ENCODE measurements at regions not wholly inside any gene's neighbourhood (a gene's known extent, or its start where the extent isn't known, plus 50 kb on each side); places are given as distances from the start of the nearest gene placed in this dataset.

DNA sequence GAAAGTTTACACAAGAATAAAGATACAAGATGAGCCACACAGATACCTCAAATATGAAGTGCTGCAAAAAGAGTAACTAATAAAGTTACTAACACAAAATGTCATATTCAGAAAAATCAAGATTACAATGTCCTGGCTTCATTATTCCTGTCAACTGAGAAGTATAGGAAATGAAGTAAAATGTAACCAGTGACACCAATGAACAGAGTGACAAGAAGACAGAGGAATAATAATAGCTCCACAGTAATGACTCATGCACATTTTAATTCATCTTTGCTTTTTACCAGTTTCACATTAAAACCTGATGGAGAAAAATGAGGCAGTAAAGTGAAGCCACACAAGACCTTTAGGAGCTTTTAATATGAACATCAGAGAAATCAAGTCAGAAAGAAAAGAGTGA is 214.1 kb downstream of the ZBBX start:
- no peak overlapping the region for H3K4me2 ChIP-seq (ENCODE audit: insufficient read depth, low read length)
- no peaks in the 10 kb centered on the region for H3K27me3 ChIP-seq (ENCODE audit: control insufficient read depth in 2 of 2, insufficient read depth in 2 of 2, low read length in 2 of 2)
- H3K4me3 ChIP-seq: no peak overlapping the region
- H3K27ac ChIP-seq (ENCODE audit: extremely low read depth, low read depth, low read length): no peak overlapping the region
- no peak overlapping the region for H3K9ac ChIP-seq (ENCODE audit: insufficient read depth in 1 of 2, low read depth in 2 of 2, low read length in 2 of 2)
- POLR2A ChIA-PET: no interaction called here
- intact Hi-C loops (cut with micrococcal nuclease): no loop called here
- no peaks in the 10 kb centered on the region for H3K4me1 ChIP-seq (replicated peaks in 1 of 2; ENCODE audit: control insufficient read depth in 2 of 2, insufficient read depth in 2 of 2, low read length in 2 of 2)
- H4K20me1 ChIP-seq (replicated peaks; ENCODE audit: control insufficient read depth, insufficient read depth, low read length): no peaks in the 10 kb centered on the region
- CTCF ChIA-PET (ENCODE audit: low intra/inter-chr PET ratio): no interaction called here
- no peaks in the 10 kb centered on the region for H3K9me3 ChIP-seq (replicated peaks; ENCODE audit: control insufficient read depth, insufficient read depth, low read depth, low read length)
- FAIRE-seq: no peak
- no peak for DNase-seq (ENCODE audit: extremely low read depth in 1 of 4, low spot score in 3 of 4)
- TF ChIP-seq BCOR (IDR thresholded peaks at IDR 0.05): no peak
- TF ChIP-seq HDAC2 (IDR thresholded peaks at IDR 0.05): no peak
- no peak for TF ChIP-seq TCF7 (IDR thresholded peaks at IDR 0.05; ENCODE audit: borderline replicate concordance)
- TF ChIP-seq, protein P1, sequence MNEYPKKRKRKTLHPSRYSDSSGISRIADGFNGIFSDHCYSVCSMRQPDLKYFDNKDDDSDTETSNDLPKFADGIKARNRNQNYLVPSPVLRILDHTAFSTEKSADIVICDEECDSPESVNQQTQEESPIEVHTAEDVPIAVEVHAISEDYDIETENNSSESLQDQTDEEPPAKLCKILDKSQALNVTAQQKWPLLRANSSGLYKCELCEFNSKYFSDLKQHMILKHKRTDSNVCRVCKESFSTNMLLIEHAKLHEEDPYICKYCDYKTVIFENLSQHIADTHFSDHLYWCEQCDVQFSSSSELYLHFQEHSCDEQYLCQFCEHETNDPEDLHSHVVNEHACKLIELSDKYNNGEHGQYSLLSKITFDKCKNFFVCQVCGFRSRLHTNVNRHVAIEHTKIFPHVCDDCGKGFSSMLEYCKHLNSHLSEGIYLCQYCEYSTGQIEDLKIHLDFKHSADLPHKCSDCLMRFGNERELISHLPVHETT (CRISPR knock-in tag; conservative IDR thresholded peaks at IDR 0.05 in 1 of 2, IDR thresholded peaks at IDR 0.05 in 1 of 2): no peak
- no peak for TF ChIP-seq SUPT5H (IDR thresholded peaks at IDR 0.05)
- no peak for TF ChIP-seq SMAD1 (IDR thresholded peaks at IDR 0.05; ENCODE audit: low read depth, low read length, partially characterized antibody)
- TF ChIP-seq ZSCAN32 (CRISPR knock-in tag; IDR thresholded peaks at IDR 0.05): no peak
- H3K36me3 ChIP-seq (ENCODE audit: control insufficient read depth, insufficient read depth, low read length): no peaks in the 10 kb centered on the region
- no peaks in the 10 kb centered on the region for H3K79me2 ChIP-seq (ENCODE audit: control insufficient read depth, insufficient read depth, low read length)
- no peaks in the 10 kb centered on the region for H3K9me1 ChIP-seq (ENCODE audit: control insufficient read depth, insufficient read depth, low read length)
- in situ Hi-C loops (cut with MboI): no loop called here
- ATAC-seq: no peak
- H2AFZ ChIP-seq (ENCODE audit: low read depth, low read length): no peak overlapping the region
- BruUV-seq (replicated peaks): no TSS peak

DNA sequence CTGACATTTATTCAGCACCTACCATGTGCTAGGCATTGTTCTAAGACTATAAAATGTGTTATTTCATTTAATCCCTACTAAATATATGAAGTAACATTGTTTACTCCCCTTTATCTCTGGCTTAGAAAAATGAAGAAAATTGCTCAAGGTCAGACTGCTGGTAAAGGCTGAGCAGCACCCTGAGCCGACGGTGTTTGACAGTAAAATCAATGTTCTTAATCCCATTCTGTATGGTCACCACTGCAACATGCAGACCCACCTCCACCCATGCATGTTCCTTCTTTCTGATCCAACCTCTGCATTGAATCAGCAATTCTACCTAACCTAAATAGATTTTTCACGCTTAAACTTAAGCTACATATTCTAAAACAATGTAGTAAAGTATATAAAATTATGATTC is 216.5 kb downstream of the ZBBX start:
- ChIA-PET POLR2A (no interaction called here), CTCF (ENCODE audit: low intra/inter-chr PET ratio) (no interaction called here)
- Histone ChIP-seq H3K36me3 (ENCODE audit: control insufficient read depth, insufficient read depth, low read length) (no peaks in the 10 kb centered on the region), H3K9ac (ENCODE audit: insufficient read depth in 1 of 2, low read depth in 2 of 2, low read length in 2 of 2) (no peak overlapping the region), H3K27ac (ENCODE audit: extremely low read depth, low read depth, low read length) (no peak overlapping the region), H3K4me2 (ENCODE audit: insufficient read depth, low read length) (no peak overlapping the region), H3K79me2 (ENCODE audit: control insufficient read depth, insufficient read depth, low read length) (no peaks in the 10 kb centered on the region), H3K4me1 (replicated peaks in 1 of 2; ENCODE audit: control insufficient read depth in 2 of 2, insufficient read depth in 2 of 2, low read length in 2 of 2) (no peaks in the 10 kb centered on the region), H3K9me1 (ENCODE audit: control insufficient read depth, insufficient read depth, low read length) (no peaks in the 10 kb centered on the region), H3K4me3 (no peak overlapping the region), H4K20me1 (replicated peaks; ENCODE audit: control insufficient read depth, insufficient read depth, low read length) (no peaks in the 10 kb centered on the region), H3K27me3 (ENCODE audit: control insufficient read depth in 2 of 2, insufficient read depth in 2 of 2, low read length in 2 of 2) (no peaks in the 10 kb centered on the region), H3K9me3 (replicated peaks; ENCODE audit: control insufficient read depth, insufficient read depth, low read depth, low read length) (no peaks in the 10 kb centered on the region), H2AFZ (ENCODE audit: low read depth, low read length) (no peak overlapping the region)
- FAIRE-seq (no peak), ATAC-seq (no peak), DNase-seq (ENCODE audit: extremely low read depth in 1 of 4, low spot score in 3 of 4) (no peak)
- intact Hi-C loops (cut with micrococcal nuclease): no loop called here
- TF ChIP-seq RBM14 (IDR thresholded peaks at IDR 0.05; ENCODE audit: borderline replicate concordance, insufficient read depth, low read depth, low read length): no peak
- BruUV-seq (replicated peaks): no TSS peak
- 0% methylated on average over 3 of the region's 3 CpGs for WGBS (ENCODE audit: insufficient coverage, low coverage, missing lambda C conversion rate)
- in situ Hi-C loops (cut with MboI): no loop called here

Data from K562 (cell line).